HG02840 (cell line): ENCODE measurements at regions not wholly inside any gene's neighbourhood (a gene's known extent, or its start where the extent isn't known, plus 50 kb on each side); places are given as distances from the start of the nearest gene placed in this dataset.

Source experiments
- ATAC-seq: cut with Tn5 transposase; IDR thresholded peaks from one replicate; pipeline ENCODE4 v1.9.1; 2021; ENCODE audit warnings: mild to moderate bottlenecking, moderate library complexity, moderate number of reproducible peaks; ENCODE audit not compliant: unreplicated experiment, low FRiP score

DNA sequence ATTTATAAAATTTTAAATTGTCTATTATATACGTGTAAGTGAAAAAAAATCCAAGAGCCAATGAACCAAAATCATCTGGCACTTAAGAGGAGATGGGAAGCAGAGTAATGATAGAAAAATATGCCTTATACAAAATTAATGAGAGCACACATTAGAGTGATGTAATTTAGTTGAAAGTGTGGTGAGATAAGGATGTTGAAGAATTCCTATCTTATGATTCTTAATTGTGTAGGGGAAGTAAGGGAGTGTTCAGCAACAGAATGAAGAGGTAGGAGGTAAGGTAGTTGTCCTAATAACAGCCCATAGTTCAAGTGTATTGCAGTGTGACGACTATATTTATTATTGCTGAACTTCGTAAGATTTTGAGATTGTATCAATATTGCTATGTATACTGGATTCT, 843.4 kb upstream of the FLRT2 start:
- ATAC-seq, result no peak

DNA sequence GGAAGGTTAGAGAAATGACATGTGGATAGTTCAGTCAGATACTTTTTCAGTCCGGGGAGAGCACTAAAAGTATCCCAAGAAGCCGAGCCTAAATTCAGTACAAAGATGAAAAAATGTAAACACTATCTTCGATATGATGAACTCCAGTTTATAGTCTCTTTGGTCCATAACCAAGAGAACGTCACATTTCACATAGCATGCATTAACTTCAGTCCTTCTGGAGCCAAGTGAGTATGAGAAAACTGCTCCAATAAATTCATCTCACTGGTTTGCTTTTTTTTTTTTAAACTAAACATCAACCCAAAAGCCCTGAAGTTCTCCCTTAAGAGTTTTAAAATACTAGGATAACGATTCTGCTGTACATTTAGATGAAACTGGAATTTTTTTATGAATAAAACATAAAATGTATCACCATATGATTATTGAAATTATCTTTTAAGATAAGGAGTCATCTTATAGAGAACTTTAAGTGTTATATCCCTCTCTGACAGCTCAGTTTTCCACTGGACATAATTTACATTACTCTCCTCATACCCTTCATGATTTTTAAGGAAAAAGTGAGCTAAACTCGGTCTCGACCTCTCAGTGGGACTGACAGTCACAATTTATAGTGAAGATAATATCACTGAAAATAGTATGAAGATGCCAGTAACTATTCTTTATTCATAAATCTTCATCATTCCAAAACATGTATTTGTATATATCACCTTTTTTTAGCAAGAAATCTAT, 841.5 kb upstream of the FLRT2 start:
- no peak for ATAC-seq

DNA sequence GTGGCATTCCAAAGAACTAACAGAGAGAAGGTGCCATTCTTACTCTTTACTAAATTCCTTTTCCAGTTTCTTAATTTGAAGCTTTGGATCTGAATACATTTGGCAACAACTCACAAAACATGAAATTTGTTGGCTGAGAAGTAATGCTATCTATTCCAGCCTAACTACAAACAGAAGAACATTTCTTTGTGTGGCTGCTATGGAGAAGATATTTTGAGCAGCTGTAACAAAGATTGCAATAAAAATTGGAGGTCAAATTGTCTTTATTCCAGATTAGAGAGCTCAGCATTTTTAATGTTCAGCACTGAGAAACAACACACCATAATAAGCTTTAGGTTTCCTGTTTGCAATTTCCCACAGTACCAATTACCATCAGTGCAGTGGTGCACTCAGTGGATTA, 835.8 kb upstream of the FLRT2 start:
- ATAC-seq, result no peak

DNA sequence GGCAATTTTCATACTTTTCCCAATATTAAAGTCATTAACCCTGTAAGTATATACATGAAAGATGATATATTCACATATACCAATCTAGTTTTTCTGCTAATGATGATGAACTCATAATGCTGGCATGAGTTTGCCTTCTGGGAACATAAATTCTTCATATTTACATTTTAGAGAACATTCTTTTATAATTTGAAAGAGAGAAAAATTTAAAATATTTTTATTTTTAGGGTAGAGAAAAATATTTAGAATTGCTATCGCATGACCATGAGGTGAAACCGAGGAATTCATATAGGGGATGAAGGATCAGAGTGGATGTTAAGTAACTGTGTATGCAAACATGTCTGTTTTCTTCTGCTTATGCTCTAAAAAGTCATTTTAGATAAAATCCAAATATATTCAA, 825.3 kb upstream of the FLRT2 start:
- ATAC-seq, result no peak

DNA sequence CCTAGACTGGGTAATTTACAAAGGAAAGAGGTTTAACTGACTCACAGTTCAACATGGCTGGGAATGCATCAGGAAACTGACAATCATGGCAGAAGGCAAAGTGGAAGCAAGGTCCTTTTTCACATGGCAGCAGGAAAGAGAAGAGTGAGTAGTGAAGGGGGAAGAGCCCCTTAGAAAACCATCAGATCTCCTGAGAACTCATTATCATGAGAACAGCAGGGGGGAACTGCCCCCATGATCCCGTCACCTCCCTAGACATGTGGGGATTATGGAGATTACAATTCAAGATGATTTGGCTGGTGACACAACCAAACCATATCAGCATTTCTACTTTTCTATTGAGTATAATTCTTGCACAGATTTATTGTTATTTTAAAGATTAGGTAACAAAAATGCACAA, 822.1 kb upstream of the FLRT2 start:
- ATAC-seq, result no peak

DNA sequence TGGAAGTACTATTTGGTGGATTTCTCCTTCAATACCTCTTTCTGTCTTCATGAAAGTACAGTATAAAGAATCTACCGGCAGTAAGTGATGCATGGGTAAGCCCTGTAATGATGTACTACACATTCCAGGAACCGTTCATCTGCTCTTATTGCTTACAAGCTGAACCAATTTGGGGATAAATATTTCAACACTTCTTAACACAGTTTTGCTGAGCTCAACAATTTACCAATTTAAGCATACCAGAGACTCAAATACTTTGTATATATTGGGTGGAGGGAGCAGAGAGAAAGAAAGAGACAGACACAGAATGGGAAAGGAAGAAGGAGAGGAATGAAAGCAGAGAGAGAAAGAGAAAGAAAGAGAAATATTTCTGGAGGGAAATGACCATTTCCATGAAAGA, 821.1 kb upstream of the FLRT2 start:
- ATAC-seq, result no peak

DNA sequence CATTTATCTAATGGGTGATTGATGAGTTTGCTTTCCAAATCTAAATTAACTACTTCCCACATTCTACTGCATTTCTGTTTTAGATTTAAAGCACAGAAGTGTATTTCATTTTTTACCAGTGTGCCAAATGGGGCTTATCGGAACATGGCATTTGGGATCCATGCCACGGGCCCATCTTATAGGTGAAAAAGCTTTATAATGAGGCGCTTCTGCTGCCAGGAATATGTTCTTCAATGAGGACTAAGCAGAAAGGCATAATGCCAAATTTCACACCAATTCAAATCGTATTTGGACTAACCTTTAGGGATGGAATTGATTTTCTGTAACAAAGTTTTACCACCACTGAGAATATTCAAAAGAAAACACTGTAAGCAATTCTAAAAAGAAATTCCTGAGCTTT, 803.5 kb upstream of the FLRT2 start:
- ATAC-seq, result no peak

DNA sequence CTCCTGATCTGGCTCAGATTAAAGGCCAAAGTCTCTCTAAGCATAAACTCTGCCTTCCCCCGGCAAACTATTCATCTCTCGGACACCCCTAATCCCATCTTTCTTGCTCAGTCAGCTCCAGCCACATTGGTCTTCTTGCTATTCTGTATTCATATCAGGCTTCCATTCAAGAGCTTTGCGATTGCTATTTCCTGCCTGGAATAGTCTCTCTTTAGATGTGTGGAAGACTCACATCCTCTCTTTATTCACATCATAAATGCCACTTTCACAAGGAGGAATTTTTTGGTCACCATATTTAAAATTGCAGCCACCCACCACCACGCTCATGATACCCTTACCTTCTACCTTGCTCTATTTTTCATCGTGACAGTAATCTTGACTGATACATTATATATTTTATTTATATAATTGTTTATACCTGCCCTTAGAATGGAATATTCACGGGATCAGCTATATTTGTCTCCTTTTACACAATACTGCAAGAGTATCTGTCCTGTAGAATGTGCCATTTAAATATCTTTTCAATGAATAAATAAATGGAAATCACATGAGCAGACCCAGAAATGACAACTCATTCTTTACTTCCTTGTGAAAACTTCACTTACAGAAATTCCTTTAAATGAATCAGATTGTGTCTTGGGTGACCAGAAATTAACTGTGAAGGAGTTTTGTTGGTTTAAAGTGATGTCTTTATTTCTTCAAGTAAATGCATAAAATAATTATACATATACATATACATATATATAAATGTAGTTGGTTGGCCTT, 780.6 kb upstream of the FLRT2 start:
- ATAC-seq, result no peak

DNA sequence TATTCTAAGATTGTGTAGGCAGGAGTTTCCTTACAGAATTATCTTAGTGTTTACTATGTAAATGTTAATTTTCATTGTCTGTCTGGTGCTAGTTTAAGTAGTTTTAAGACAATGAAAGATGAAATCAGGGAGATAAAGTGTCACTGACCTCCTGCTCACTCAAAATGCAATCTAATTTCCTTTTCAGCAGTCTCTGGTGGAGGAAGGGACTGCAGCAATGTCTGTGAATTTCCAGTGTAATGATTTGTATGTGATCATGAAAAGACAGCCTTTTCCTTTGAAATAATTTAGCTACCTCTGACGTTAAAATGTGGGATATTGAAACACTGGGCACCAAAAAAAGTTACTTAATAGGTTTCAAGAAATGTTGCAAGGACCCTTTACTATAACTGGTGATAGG, 779.7 kb upstream of the FLRT2 start:
- no peak for ATAC-seq

DNA sequence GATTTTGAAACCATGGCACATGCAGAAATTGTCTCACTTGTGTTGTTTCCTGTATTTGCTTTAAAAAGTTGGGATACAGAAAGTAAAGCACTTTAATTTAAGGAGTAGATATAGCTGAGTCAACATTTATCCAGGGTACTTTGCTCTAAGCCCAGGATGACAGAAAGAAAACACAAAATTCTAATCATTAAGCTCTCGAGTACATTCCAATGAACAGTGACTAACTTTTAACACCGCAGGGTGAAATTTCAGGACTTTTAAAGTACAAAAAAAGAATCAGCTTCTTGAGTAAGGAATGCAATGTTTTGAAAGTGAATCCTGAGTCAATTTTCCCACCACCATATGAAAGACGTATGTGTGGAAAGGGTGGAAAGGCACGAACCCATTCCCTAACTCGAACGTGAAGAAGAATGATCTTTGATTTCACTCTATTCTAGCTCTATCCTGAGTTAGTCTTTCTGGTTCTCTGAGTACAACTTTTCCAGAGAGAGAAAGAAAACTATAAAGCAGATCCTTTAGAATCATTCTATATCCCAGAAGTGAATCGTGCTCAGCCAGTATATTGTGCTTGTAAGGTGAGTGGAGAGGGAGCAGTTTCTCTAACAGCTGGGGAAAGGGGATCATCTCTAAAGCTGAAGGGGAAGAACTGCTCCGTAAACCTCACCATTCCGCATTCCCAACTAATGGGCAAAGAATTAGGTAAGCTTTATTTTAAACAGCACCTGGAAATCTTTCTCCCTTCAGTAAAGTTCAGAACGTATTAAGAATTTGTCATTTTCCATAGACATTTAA, 779.0 kb upstream of the FLRT2 start:
- ATAC-seq, result no peak

DNA sequence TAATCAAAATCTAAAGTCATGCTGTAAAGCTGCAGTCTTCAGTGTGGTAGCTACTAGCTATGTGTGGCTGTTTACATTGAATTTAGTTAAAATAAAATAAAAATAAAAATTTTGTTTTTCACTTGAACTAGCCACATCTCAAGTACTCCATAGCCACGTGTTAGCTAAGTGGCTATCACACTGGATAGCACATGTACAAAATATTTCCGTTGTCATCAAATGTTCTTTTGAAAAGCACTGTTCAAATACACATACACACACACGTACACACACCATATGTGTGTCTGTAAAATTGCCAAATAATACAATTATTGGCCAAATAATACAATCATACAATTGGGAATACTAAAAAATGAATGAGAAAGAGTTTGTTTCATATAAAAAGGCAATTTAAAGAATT, 778.2 kb upstream of the FLRT2 start:
- no peak for ATAC-seq

DNA sequence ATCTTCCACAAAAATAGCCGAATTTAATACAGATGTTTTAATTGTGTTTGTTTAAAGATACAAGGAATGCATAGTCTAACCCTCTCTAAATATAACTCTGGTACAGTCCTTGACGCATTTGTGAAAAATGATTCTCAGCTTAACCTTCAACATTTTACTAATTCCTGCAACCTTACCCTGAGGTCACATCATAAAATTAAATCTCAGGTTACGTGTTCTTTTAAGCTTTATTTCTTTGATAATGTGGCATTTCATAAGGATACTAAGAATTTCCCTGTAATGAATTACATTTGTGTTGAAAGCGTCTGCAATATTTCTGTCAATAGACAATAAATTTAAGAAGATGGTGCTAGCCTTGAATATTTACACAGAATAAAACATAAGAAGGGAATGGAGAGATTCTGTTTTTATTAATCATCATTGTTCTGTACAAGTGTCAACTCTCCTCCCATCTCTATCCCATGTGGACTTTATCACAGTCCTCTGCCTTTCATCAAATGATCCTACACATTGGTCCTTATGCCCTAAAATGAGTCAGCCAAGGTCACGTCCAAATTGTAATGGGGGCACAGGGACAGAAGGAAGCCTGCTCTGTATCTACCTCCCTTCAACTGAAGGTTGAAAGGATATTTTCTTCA, 769.3 kb upstream of the FLRT2 start:
- no peak for ATAC-seq

DNA sequence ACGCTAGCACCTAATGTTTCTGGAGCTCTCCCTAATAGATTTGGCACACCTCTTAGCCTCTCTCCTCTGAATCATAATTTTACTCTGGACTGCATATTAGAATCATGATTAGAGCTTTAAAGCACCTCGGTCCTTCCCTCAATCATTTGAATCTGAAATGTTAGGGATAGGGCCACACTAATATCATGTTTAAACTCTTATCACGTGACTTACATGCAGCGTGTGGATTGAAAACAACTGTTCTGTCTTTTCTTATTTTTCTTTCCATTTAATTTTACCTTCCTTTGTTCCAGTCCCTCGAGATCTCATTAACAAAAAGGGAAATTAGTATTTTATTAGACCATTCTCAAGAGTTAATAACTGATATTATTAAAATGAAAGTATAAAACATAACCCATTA, 762.5 kb upstream of the FLRT2 start:
- no peak for ATAC-seq

DNA sequence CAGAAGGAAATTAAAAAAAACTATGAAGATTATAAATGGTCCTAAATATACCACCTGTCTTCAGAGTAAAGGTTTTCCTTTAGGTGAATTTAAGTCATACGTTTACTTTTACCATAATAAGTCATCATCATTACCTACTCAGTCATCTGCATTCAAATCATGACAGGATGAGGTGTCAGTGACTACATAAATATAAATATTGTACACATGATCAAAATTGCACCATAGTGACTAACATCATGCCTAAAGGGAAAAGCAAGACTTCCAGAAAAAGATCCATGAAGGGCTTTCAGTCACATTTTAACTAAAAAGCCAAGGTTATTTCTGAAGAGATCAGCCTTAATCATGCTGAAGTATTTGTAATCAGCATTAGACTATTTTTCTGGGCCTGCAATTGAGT, 759.9 kb upstream of the FLRT2 start:
- no peak for ATAC-seq

DNA sequence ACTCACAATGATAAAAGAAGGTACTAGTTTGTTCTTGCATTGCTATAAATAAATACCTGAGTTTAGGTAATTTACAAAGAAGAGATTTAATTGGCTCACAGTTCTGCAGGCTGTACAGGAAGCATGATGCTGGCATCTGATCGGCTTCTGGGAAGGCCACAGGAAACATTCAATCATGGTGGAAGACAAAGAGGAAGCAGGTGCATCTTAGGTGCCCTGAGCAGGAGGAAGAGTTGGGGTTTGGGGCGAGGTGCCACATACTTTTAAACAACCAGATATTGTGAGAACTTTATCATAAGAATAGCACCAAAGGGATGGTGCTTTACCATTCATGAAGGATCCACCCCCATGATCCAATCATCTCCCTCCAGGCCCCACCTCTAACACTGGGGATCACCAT, 752.6 kb upstream of the FLRT2 start:
- no peak for ATAC-seq

DNA sequence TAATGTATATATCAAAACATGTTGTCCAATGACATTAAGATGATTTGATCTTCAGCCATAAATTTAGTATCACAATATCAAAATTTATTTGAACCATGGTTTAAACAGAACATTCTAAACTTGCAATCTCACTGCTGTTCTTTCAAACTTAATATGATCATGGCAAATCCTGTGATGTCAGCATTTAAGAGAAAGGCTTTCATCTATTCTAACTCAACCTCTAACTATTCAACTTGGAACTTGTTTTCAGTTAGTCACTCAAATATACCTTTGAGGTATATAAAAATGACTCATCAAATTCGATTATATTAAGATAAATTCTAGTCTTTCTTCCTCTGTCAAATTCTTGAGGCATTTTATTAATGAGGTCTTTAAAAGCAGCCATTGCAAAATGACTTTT, 747.0 kb upstream of the FLRT2 start:
- ATAC-seq, result no peak

DNA sequence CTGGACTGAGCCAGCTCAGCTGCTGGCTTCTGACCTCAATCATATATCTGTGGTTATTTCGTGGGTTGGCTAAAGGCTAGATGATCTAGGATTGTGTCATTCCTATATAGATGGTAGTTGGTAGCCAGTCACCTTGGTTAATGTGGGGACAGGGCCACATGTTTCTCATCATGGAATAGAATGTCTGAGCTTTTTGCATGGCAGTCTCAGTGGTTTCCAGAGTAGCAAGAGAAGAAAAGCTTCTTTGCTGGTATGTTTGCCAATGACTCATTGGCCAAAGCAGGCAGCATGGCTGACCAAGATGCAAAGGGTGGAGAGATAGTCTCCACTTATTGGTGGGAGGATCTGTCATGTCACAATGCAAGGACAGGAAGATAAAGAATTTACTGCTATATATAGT, 746.4 kb upstream of the FLRT2 start:
- no peak for ATAC-seq

DNA sequence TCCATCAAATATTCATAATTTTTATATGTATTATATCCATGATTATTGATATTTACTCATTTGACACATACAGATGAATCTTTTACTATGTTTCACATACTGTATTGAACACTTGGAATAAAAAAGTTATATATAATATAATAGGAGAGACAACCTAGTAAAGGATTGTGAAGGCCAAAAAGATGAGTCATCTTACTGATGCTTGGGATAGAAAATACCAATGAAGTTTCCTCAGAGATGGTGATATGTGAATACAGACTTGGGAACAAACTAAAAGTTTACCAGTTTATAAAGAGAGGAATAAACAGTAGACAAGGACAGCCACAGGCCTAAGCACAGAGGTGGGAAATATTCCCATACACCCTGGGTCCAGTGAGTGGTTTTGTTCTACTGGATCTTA, 743.9 kb upstream of the FLRT2 start:
- ATAC-seq, result no peak

DNA sequence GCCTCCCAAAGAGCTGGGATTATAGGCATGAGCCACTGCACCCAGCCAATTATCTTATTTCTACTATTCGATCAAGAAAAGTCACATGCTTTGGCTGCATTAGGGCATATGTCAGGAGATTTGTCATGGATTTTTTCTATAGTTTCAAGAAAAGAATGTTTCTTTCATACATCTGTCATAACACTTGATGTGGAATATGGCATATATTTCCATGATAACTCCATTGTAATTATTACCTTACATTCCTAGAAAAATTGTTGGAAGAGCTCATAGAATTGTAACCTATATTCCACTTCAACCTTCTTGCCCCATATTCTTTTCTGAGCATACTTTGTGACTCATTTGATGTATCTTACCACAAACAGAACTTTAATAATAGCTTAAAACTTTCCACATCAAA, 740.9 kb upstream of the FLRT2 start:
- no peak for ATAC-seq

DNA sequence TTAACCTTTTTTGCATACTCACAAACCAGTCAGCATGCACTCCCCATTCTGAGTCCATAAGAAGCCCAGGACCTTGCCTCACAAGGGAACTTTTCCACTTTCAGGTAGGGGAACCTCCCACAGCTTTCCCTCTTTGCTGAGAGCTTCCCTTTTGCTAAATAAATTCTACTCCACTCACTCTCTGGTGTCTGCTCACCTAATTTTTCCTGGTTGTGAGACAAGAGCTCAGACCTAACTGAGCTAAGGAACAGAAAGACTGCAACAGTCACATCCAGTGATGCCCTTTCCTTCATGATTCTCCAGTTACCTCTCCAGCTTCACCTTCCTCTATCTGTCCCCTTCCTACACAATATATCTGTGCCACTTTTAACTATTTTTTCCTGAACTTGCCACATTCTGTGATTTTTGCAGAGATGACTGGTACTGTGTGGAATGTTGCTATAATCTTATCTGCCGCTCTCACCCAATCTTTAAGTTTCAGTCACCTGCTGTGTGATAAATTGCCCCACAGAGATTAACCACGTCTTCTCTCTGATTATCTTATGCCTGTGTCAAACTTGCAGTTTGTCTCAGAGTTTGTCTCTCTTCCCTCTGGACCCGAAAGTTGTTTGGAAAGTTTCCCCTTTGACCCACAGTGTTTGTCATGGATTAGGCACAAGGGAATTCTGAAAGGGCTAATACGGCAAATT, 737.1 kb upstream of the FLRT2 start:
- ATAC-seq, result no peak
